ENCODE measurements at regions not wholly inside any gene's neighbourhood (a gene's known extent, or its start where the extent isn't known, plus 50 kb on each side); places are given as distances from the start of the nearest gene placed in this dataset.

GRCh38 chr3:65233561-65233960, 545.8 kb upstream of the ADAMTS9 start:
- DNase-seq: no peak

GRCh38 chr3:65231544-65231943, 543.7 kb upstream of the ADAMTS9 start:
- DNase-seq: no peak

GRCh38 chr3:65230261-65231139, 542.7 kb upstream of the ADAMTS9 start:
- DNase-seq: no peak

GRCh38 chr3:65226287-65226686, 538.5 kb upstream of the ADAMTS9 start:
- DNase-seq: no peak

GRCh38 chr3:65210026-65210814, 522.4 kb upstream of the ADAMTS9 start:
- DNase-seq: no peak

GRCh38 chr3:65202395-65202794, 514.6 kb upstream of the ADAMTS9 start:
- no peak for DNase-seq

GRCh38 chr3:65201926-65202325, 514.1 kb upstream of the ADAMTS9 start:
- DNase-seq: no peak

GRCh38 chr3:65200310-65200970, 512.6 kb upstream of the ADAMTS9 start:
- no peak for DNase-seq

- DNase-seq: no peak
Measured at GRCh38 chr3:65196663-65197062, 508.9 kb upstream of the ADAMTS9 start.

GRCh38 chr3:65195211-65196006, 507.6 kb upstream of the ADAMTS9 start:
- DNase-seq: no peak

GRCh38 chr3:65194744-65195143, 506.9 kb upstream of the ADAMTS9 start:
- no peak for DNase-seq

- DNase-seq: no peak
Measured at GRCh38 chr3:65194047-65194714, 506.4 kb upstream of the ADAMTS9 start.

GRCh38 chr3:65193531-65193930, 505.7 kb upstream of the ADAMTS9 start:
- no peak for DNase-seq

- no peak for DNase-seq
Measured at GRCh38 chr3:65190111-65190510, 502.3 kb upstream of the ADAMTS9 start.

- no peak for DNase-seq
Measured at GRCh38 chr3:65186268-65186667, 498.5 kb upstream of the ADAMTS9 start.

- DNase-seq: no peak
Measured at GRCh38 chr3:65182682-65183081, 494.9 kb upstream of the ADAMTS9 start.

GRCh38 chr3:65182085-65182484, 494.3 kb upstream of the ADAMTS9 start:
- DNase-seq: no peak

GRCh38 chr3:65181391-65181871, 493.6 kb upstream of the ADAMTS9 start:
- no peak for DNase-seq

- DNase-seq: no peak
Measured at GRCh38 chr3:65178703-65179102, 490.9 kb upstream of the ADAMTS9 start.

- no peak for DNase-seq
Measured at GRCh38 chr3:65177960-65178376, 490.2 kb upstream of the ADAMTS9 start.

GRCh38 chr3:65174713-65175112, 486.9 kb upstream of the ADAMTS9 start:
- no peak for DNase-seq

All from right lung (tissue), 2 donors.